Osteoblast (primary cell): ENCODE measurements at regions not wholly inside any gene's neighbourhood (a gene's known extent, or its start where the extent isn't known, plus 50 kb on each side); places are given as distances from the start of the nearest gene placed in this dataset.

Source experiments
- DNase-seq: peaks from one replicate; pipeline ENCODE4 v3.0.0; 2011; ENCODE audit warnings: low spot score, mixed read lengths; ENCODE audit not compliant: insufficient read length; ENCODE audit errors: missing footprints
- H2AFZ ChIP-seq: 2 replicates; pipeline ENCODE4 v1.6.0; 2011; ENCODE audit warnings: mild to moderate bottlenecking, low read length
- H3K27ac ChIP-seq: 2 replicates; pipeline ENCODE4 v1.5.1; 2011; ENCODE audit warnings: mild to moderate bottlenecking, low read depth, low read length, moderate library complexity
- H3K27me3 ChIP-seq: 2 replicates; pipeline ENCODE4 v1.6.0; 2012; ENCODE audit warnings: mild to moderate bottlenecking, control low read depth, inconsistent platforms, low read length, moderate library complexity; ENCODE audit not compliant: insufficient read depth
- H3K36me3 ChIP-seq: 2 replicates; pipeline ENCODE4 v1.5.1; 2011; ENCODE audit warnings: mild to moderate bottlenecking, low read length, control low read depth, moderate library complexity; ENCODE audit not compliant: insufficient read depth
- H3K4me1 ChIP-seq: 2 replicates; pipeline ENCODE4 v1.5.1; 2011; ENCODE audit warnings: mild to moderate bottlenecking, low read length, control low read depth, moderate library complexity; ENCODE audit not compliant: insufficient read depth
- H3K4me2 ChIP-seq: 2 replicates; pipeline ENCODE4 v1.6.0; 2011; ENCODE audit warnings: mild to moderate bottlenecking, low read length; ENCODE audit not compliant: insufficient read depth
- H3K4me3 ChIP-seq: fragments of 200-600 bp; sonication (generic); 3 replicates; pipeline ENCODE4 v1.5.1; 2012; ENCODE audit warnings: mild to moderate bottlenecking, low read length, inconsistent platforms; ENCODE audit not compliant: insufficient read depth
- H3K79me2 ChIP-seq: 2 replicates; pipeline ENCODE4 v1.6.0; 2012; ENCODE audit warnings: mild to moderate bottlenecking, low read length, control low read depth, inconsistent platforms; ENCODE audit not compliant: insufficient read depth
- H3K9me3 ChIP-seq: 2 replicates; pipeline ENCODE4 v1.5.1; 2011; ENCODE audit warnings: low read depth, low read length, control low read depth
- H4K20me1 ChIP-seq: 2 replicates; pipeline ENCODE4 v1.6.0; 2012; ENCODE audit warnings: mild to moderate bottlenecking, low read length, control low read depth; ENCODE audit not compliant: insufficient read depth
- TF ChIP-seq, protein P1 (sequence below): IDR thresholded peaks from 2 replicates; pipeline ENCODE4 v1.5.1; 2011; ENCODE audit warnings: mild to moderate bottlenecking, low read depth, low read length, moderate library complexity; ENCODE audit errors: extremely low read depth

DNA sequence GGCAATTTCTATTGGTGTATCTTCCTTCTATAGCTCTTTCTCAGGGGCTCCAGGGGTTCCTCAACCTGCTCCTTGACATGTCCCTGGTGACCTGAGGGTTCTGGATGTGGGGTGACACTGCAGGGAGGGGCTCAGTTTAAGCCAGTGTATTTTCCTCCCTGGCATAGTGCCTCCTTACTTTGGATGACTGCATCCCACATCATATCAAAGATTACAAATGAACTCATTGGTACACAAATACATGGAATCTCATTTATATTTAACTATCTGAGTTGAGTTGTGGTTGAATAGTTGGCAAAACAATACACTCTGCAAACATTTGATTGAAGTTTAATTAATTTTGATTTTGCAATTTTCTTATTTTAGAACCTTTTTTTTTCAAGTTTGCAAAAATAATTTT, 268.2 kb upstream of the SKOR2 start:
- Histone ChIP-seq H3K27ac (no peak overlapping the region), H3K9me3 (no peaks in the 10 kb centered on the region), H4K20me1 (no peaks in the 10 kb centered on the region), H3K4me2 (no peak overlapping the region), H2AFZ (no peak overlapping the region), H3K27me3 (no peaks in the 10 kb centered on the region), H3K79me2 (no peaks in the 10 kb centered on the region), H3K4me1 (no peaks in the 10 kb centered on the region), H3K4me3 (no peak overlapping the region), H3K36me3 (no peaks in the 10 kb centered on the region)
- TF ChIP-seq, protein P1, sequence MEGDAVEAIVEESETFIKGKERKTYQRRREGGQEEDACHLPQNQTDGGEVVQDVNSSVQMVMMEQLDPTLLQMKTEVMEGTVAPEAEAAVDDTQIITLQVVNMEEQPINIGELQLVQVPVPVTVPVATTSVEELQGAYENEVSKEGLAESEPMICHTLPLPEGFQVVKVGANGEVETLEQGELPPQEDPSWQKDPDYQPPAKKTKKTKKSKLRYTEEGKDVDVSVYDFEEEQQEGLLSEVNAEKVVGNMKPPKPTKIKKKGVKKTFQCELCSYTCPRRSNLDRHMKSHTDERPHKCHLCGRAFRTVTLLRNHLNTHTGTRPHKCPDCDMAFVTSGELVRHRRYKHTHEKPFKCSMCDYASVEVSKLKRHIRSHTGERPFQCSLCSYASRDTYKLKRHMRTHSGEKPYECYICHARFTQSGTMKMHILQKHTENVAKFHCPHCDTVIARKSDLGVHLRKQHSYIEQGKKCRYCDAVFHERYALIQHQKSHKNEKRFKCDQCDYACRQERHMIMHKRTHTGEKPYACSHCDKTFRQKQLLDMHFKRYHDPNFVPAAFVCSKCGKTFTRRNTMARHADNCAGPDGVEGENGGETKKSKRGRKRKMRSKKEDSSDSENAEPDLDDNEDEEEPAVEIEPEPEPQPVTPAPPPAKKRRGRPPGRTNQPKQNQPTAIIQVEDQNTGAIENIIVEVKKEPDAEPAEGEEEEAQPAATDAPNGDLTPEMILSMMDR: no peak
- DNase-seq: no peak

DNA sequence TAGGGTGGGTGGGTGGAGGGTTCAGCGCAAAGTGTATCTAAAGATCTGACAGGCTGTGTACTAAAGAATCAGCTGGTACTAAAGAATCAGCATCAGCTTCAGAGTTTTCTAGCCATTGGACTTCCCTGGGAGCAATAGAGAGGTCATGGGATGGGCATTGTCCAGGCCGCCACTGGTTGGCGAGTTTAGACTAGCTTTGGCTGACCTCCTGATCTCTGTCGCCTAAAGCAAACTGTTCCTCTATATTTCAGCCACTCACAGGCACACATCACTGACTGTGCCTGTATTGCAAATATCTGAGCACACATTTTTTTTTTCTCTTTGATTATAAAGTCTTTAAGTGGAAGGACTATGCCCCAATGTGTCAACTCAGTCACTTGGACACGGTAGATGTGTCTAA, 267.8 kb upstream of the SKOR2 start:
- no peak for DNase-seq
- Histone ChIP-seq H4K20me1 (no peaks in the 10 kb centered on the region), H3K27ac (no peak overlapping the region), H3K4me2 (no peak overlapping the region), H3K27me3 (no peaks in the 10 kb centered on the region), H2AFZ (no peak overlapping the region), H3K4me1 (no peaks in the 10 kb centered on the region), H3K36me3 (no peaks in the 10 kb centered on the region), H3K4me3 (no peak overlapping the region), H3K9me3 (no peaks in the 10 kb centered on the region), H3K79me2 (no peaks in the 10 kb centered on the region)
- TF ChIP-seq, protein P1: no peak

DNA sequence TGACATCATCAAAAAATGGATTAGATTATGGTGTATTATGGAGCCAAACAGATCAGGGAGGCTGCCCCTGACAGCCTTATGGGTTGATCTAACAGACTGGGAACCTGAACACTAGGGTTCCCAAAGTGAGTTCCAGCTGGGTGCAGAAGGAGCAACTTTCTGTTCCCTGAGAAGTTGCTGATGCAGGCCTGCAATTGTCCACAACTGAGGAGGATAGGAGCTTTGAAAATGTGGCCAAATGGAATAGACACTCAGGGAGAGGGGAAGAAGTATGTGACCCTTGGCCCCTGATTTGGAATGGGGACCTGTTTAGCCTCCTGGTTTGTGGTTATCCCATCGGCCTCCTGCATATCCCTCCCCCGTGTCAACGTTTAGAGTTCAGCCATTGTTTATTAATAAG, 262.2 kb upstream of the SKOR2 start:
- Histone ChIP-seq H3K27ac (no peak overlapping the region), H3K36me3 (no peaks in the 10 kb centered on the region), H2AFZ (no peak overlapping the region), H3K79me2 (no peaks in the 10 kb centered on the region), H3K4me3 (no peak overlapping the region), H3K4me1 (no peaks in the 10 kb centered on the region), H3K9me3 (no peaks in the 10 kb centered on the region), H4K20me1 (no peaks in the 10 kb centered on the region), H3K27me3 (no peaks in the 10 kb centered on the region), H3K4me2 (no peak overlapping the region)
- no peak for DNase-seq
- TF ChIP-seq, protein P1: no peak

DNA sequence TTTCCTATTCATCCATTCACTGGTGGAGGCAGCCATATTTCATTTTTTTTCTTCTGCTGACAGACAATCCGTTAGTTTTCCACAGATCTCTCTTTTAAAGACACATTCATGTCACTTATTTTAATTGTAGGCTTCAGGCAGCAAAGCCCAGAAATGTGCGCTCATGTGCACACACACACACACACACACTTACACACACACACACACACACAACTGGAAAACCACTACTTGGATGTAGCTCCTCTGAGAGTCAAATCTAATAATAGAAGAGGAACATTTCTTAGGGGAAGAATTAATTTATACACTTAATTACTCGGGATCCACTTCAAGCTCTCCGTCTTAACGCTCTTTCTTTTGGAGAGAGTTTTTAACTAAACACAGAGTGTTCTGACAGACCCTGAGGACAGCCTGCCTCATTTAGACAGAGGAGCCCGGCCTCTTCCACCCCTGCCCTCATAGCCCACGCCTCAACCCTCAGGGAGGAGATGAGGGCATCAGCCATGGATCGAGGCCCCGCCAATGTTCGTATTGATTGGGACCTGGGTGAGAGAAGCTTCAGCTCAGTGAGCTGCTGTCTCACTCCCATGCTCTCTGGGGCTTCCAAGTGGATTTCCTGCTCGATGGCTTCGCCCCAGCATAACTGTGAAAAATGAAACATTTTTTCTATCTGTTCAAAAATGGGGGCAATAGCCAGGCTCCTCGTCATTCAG, 261.4 kb upstream of the SKOR2 start:
- Histone ChIP-seq H3K36me3 (no peaks in the 10 kb centered on the region), H3K79me2 (no peaks in the 10 kb centered on the region), H3K4me2 (no peak overlapping the region), H3K27ac (no peak overlapping the region), H2AFZ (no peak overlapping the region), H3K4me1 (no peaks in the 10 kb centered on the region), H4K20me1 (no peaks in the 10 kb centered on the region), H3K9me3 (no peaks in the 10 kb centered on the region), H3K27me3 (no peaks in the 10 kb centered on the region), H3K4me3 (no peak overlapping the region)
- DNase-seq: no peak
- TF ChIP-seq, protein P1: no peak
